ENCODE measurements at regions not wholly inside any gene's neighbourhood (a gene's known extent, or its start where the extent isn't known, plus 50 kb on each side); places are given as distances from the start of the nearest gene placed in this dataset.
A peak's percentile ranks its signal among the peaks of the same experiment; 100 is the strongest.

- no peak for TF ChIP-seq BCLAF1 (IDR thresholded peaks at IDR 0.05)
- TF ChIP-seq RUNX3 (IDR thresholded peaks at IDR 0.05; ENCODE audit: low read length) = no peak
- TF ChIP-seq TAF1 (IDR thresholded peaks at IDR 0.05; ENCODE audit: borderline replicate concordance, low read depth, low read length) = no peak
- TF ChIP-seq IRF5 (IDR thresholded peaks at IDR 0.05; ENCODE audit: borderline replicate concordance) = no peak
- TF ChIP-seq ZNF622 (IDR thresholded peaks at IDR 0.05) = no peak
- no peak for TF ChIP-seq ZZZ3 (IDR thresholded peaks at IDR 0.05; ENCODE audit: control insufficient read depth, insufficient read length, low read depth)
- TF ChIP-seq PRDM15 (CRISPR knock-in tag; IDR thresholded peaks at IDR 0.05) = no peak
- TF ChIP-seq POLR2AphosphoS2 (IDR thresholded peaks at IDR 0.05; ENCODE audit: low read depth, low read length) = no peak
- TF ChIP-seq NBN (IDR thresholded peaks at IDR 0.05) = no peak
- no peak for TF ChIP-seq FOXK2 (IDR thresholded peaks at IDR 0.05)
- TF ChIP-seq BHLHE40 (IDR thresholded peaks at IDR 0.05; ENCODE audit: borderline replicate concordance in 1 of 2, low read depth in 2 of 2, low read length in 1 of 2) = peak in 1 of 2 experiments; percentile 20; a peak in 1 of 4 replicates
- TF ChIP-seq WRNIP1 (IDR thresholded peaks at IDR 0.05; ENCODE audit: borderline replicate concordance, low read depth, low read length) = no peak
- TF ChIP-seq E2F8 (IDR thresholded peaks at IDR 0.05; ENCODE audit: low read depth, partially characterized antibody) = no peak
- TF ChIP-seq GABPA (IDR thresholded peaks at IDR 0.05; ENCODE audit: low read depth) = no peak
- no peak for TF ChIP-seq EED (IDR thresholded peaks at IDR 0.05; ENCODE audit: low read depth)
- no peak for TF ChIP-seq CHD1 (IDR thresholded peaks at IDR 0.05; ENCODE audit: low read depth, low read length)
- no peak for TF ChIP-seq TARDBP (IDR thresholded peaks at IDR 0.05; ENCODE audit: borderline replicate concordance)
- TF ChIP-seq RELB (IDR thresholded peaks at IDR 0.05; ENCODE audit: low read depth) = 0 out of 2 replicates have a peak, but pooled peaks have one; percentile 42
- TF ChIP-seq SMAD5 (IDR thresholded peaks at IDR 0.05; ENCODE audit: low read depth) = no peak
- no peak for TF ChIP-seq FOS (IDR thresholded peaks at IDR 0.05; ENCODE audit: borderline replicate concordance, extremely low read depth, insufficient read length)
Observed at GRCh38 chr11:97079244-97079643, 689.4 kb downstream of the JRKL start (continued).

Measured in GM12878 (cell line).